ENCODE measurements at regions not wholly inside any gene's neighbourhood (a gene's known extent, or its start where the extent isn't known, plus 50 kb on each side); places are given as distances from the start of the nearest gene placed in this dataset.
"Not testable (repeated sequence)": the region's sequence is repeated elsewhere in the genome, so short reads cannot be mapped to it uniquely, and the experiment has no call there.

DNA sequence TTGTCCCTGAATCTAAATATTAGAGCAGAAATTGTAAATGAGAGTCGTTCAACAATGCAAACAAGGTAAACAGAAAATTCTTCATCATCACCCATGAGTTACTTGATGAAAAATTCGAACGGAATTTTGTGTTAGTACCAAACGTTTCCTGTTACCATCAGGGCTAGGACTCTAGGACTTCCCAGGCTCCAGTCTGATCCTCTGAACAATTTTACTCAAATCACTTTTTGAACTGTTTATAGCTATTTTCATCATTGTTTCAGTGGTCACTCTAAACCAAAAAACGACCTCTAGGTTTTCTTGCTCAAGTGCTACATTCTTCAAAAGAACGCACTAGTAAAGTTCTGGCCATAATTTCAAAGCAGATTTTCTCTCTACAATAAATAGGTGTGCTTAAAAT, 273.3 kb downstream of the MREG start:
- DNase-seq, result no peak

DNA sequence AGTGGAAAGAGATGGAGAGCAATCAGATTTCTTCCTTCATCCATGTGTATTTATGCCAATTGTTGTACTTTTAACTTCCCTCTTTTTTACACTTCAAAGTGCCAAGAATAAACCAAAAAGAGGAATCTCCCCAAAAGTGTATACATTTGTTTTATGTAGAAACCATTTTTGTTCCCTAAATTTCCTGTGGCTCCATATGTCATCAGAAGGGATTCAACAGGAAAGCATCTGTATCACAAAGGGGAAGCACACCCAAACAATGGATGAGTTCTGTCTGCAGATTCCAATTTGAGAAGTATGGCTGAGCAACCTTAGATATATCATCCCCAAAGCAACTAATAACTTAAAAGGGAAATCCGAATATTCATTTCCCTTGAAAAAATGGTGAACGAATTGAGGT, 275.0 kb downstream of the MREG start:
- DNase-seq, result no peak

DNA sequence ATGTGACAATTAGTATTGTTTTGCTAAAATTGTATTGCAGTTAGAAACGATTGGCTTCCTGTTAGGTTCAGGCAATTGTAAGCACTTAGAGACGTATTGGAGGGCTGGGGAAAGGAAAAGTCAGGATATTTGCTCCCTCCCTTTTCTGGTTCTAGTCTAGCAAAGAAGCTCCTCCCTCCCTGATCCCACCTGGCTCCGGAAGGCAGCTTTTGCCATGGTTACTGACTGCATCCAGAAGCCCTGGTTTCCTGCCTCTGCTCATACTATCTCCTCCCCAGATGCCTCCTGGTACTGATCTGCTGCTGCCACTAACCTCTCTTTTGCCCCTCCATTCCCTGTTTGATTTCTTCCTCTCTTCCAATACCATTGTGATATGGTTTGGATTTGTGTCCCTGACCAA, 275.9 kb downstream of the MREG start:
- DNase-seq, result no peak

DNA sequence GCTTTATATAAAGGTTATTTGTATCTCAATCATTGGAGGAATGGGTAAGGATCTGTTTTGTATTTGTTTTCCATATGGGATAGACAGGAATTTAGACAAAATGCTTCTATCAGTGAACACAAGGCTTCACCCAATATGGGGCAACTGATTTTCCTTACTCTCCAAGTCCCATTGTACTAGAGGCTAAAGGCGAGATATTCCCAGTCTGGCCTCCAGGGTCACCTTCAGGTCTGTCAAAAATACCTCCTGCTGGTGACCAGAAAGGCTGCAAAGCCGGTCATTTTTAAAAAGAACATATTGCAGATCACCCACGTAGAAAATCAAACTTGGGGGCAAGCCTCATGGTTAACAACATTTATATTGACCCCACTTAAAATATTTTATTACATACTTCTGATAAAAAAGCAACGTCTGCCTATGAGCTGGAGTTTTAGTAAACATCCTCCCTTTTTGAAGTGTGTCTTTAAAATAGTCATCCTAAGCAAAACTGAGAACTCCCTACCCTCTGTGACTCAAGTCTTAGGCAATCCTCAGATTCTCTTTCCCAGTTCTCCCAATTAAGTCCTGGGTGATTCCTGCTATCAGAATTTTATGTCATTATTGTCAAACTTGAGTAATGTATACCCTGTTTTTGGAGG, 276.6 kb downstream of the MREG start:
- DNase-seq, result no peak

DNA sequence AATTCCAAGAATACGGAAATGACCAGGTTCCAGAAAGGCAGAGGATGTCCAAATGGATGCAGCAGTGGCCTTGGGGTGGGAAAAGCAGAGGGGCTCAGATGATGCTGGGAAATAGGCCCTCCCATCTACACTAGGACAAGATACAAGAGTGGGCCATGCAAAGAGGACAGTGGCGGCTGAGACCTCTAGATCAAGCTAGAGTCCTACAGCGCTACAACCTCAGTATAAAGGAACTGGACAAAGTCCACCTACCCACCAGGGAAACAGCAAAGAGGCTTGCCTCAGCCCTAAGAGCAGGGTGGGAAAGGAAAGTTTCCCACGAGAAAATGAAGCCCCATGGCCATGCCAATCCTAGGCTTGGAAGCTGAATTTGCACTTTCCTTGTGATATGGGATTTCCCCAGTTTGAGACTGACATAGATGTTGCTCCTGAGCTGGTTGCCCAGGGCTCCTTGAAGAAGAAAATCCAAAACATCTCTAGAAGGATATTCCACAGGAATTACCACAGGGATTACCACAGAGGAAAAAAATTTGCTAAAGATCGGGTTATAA, 282.2 kb downstream of the MREG start:
- no peak for DNase-seq

DNA sequence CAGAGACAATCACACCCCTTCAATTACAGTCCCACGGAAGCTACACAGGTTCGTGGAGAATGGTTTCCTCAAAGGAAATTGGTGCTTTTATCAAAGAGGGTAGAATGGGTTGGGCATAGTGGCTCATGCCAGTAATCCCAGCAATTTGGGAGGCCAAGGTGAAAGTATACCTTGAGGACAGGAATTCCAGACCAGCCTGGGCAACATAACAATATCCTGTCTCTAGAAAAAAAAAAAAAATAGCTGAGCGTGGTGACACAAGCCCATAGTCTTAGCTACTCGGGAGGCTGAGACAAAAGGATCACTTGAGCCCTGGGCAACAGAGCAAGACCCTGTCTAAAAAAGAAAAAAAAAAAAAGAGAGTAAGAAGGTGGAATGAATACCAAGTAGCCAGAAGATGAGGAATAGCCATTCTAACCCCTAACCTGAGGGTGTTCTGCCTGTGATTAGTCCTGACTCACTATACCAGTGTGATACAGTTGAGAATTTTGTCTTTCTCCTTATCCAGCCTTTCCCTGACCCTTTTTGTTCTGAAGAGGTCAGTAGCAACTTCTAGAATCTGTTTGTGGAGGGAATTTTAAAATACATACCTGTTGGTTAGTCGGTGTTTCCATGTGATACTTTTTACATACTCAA, 283.2 kb downstream of the MREG start:
- DNase-seq, result no peak

DNA sequence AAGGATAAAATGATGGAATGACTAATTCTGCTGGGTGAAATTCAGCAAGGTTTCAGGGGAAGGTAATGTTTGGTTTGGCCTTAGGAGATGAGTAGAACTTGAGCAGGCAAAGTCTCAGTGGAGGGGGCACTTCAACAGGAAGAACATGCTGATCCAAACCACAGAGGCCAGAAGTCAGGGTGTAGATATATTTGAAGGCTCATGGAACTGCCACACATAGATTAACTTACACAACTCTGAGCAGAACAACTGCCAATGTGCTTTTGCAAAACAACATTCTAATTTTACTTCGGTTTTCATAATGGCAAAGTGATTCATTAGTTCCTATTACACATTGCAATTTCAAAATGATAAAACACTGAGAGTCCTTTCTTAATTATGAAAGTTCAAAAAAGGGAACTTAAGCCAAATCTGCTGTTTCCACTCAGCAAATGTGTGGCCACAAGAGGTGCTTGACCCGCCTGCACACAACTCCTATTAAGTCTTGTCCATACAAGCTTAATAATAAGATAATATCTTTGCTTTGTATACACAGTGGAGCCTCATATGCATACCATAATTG, 284.8 kb downstream of the MREG start:
- DNase-seq, result no peak

DNA sequence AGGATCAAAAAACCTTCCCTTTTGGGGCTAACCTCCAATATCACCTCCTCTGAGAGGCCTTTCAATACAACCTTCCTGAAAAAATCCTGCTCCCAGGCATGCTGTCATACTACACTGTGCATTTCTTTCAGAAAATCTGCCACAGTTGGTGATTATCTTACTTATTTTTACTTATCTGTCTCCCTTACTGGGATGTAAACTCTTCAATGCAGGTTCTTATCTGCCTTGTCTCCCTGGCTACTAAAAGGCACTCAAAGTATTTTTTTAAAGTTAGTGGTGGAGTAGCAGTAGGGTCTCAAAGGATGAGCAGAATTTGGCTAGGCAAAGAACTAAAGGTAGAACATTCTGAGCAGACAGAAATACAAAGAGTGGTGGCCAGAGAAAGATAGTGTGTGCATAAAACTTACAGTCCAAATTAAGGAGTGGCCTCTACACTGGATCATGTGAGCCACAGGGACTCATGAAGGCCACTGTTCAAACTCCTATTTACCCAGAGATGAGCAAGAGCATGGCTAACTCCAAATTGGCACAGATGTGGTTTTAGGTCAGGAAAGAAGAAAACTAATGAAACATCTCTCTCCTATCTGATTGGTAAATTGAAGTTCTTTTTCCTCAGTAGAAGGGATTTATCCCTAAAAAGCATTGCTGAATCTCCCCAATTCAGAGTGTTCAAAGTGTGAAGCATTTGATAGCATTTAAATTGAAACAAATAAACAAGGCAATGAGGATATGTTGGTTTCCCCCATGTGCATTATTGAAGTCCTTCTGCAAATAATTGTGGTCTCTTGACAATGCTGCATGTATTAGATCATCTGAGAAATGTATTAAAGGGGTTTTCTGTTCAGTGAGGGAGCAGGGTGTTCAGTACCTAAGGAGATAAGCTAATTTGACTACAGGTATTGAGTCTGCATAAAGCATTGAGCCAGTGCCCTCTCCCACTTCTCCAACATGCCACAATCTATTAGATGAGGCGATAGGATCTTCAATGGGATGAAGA, 285.5 kb downstream of the MREG start:
- no peak for DNase-seq

DNA sequence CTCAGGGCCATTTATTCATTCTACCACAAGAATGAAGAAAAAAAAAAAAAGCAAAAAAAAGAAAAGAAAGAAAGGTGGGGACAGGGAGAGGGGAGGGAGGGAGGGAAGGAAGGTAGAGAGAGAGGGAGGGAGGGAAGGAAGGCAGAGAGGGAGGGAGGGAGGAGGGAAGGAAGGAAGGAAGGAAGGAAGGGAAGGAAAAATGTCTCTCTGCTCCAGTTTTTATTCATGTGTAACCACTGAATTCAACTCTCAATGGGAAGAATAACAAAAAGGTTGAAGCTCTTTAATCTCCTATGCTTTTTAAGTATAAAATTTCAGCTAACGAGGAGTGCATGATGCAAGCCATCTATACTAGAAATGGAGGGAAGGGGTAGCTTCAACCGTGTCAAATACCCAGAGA, 287.3 kb downstream of the MREG start:
- no peak for DNase-seq

DNA sequence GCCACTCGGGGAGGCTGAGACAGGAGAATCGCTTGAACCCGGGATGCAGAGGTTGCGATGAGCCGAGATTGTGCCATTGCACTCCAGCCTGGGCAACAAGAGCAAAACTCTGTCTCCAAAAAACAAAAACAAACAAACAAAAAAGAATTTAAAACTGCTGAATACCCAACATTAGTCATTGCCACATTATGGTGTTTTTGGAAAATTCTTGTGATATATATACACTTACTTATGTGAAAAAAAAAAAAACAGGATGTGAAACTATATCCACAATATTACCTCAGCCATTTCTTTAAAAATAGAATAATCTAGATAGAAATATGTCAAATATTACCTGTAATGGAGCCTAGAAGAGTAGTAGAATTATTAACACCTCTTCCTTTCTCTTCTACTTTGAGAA, 288.3 kb upstream of the FN1 start:
- DNase-seq, result no peak

DNA sequence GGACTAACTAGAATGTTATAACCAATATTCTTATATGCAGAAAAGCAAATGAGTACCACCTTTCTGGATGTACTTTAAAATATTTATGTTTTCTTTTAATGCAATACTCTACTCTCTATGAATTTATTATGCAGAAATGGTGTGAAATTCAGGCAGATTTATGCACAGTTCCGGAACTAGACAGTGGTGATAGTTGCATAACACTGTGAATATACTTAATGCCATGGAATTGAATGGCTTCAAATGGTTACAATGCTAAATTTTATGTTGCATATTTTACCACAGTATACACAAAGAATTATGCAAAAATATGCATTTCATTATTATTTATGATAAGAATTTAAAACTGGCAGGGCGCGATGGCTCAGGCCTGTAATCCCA, 287.8 kb upstream of the FN1 start:
- no peak for DNase-seq

DNA sequence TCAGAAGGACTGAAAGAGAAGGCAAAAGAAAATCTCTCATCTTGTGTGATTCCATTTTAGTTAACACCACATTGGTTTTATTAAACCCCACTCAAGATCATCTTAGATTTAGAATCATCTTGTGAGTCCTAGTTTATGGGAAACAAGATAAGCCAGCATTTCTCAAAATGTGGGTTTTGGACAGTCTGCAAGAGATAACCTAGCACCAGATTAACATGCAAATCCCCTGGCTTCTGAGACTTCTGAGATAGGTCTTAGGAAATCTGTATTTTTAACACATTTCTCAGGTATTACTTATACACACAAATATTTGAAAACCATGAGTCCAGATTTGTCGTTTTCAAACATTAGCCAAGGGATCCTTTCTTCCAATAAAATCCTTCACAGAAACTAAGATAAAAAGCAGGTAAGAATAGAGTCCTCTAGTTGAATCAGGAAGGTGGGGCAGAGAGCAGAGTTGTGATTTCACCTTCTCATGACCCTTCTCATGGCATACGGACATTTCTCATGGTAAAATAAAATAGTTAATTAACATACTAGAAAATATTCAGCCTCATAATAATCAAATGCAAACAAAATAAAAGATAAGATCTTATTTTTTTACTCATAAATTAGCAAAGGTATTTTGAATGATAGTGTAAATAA, 287.2 kb upstream of the FN1 start:
- no peak for DNase-seq

DNA sequence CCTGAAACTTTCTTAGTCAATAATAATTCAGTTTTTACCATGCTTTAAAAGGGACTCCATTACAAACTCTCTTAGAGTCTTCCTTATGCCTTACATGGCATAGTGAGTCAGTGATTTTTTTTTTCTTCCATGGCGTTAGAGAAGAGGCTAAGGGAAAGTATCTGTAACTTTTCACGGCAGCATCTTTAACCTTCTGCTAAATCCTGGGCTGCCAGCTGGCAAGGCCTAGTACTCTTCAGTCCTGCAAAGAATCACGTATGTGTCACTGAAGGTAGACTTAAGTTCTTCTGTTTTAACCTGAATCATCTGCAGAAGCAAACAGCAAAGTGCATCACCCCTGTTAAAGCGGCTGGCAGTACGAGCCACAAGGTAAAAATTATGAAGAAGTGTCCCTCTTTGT, 286.3 kb upstream of the FN1 start:
- no peak for DNase-seq

DNA sequence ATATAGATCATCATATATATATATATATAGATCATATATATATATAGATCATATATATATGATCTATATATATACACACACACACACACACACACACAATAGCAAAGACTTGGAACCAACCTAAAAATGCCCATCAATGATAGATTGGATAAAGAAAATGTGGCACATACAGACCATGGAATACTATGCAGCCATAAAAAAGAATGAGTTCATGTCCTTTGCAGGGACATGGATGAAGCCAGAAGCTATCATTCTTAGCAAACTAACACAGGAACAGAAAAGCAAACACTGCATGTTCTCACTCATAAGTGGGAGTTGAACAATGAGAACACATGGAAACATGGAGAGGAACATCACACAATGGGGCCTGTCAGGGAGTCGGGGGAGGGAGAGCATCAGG, 285.6 kb upstream of the FN1 start:
- not testable (repeated sequence) for DNase-seq

DNA sequence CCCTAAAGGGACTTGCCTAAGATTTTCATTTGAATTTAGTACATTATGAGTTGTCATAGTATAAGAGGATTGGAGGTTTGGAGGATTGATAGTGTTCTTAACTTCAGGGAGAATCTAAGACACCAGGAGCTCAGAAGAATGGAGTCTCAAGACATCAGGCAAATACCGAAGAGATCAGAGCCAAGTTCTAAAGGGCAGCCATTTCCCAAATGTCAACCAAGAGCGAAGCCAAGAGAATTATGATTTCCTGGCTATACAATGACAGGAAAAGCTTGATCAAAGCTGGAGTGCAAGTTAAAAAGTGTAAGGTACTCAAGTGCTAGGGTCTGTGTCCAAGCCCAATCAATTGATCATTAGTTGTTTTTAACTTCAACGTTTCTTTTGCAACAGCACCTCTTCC, 283.0 kb upstream of the FN1 start:
- DNase-seq, result no peak

DNA sequence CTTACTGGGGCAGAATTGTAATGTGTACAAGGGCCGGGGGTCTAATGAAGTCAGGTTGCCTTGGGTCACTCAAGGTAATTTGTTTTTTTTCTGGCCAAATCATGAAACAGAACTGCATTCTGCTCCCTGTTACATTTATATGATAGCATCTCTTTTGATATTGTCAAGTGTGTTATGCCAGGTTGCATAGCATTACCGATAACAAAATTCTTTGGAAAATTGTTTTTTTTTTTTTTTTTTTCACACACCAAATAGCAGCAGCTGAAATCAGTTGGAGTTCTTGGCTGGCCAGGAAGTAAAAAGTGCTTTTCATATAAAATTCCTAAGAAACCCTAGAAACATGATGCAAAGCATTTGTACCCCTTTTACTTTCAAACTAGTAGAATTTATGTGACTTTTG, 282.6 kb upstream of the FN1 start:
- DNase-seq, result no peak

DNA sequence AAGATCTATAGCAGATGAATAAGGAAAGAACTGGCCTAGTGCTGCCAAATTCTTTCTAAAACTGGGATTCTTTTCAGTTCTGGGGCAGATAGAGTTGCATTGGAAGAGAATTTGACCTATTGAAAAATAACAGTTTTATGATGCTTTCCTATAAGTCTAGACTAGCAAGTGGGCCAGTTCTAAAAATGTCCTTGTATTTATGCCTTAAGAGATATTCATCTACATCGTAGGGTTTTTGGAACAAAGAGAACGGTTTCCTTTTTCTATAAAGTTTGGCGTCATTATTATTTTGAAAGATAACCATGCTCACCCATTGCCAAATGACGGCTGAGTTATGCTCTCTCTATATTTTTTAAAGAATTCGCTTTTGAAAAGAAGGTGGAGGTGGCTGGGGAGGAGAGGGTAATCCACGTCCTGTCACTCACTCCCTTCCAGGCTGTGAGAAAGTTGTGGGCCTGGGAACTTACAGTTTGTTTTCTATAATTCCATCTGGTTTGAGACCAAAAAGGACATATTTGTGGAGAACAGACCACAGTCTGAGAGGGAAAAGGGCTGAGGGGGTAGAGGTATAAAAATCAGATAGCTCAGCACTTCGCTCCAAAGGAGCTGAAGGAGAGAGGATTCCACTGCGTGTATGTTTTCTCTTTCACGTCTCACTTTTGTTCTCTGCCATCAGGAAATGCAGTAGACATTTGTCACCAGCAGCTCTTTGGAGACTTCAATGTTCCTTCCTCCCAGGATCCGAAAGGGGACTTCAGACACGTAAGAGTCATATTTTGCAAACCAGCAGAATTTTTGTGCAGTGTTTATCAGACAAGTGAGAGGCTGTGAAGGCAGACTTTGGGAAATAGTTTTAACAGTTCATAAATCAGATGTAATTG, 281.9 kb upstream of the FN1 start:
- DNase-seq, result no peak

DNA sequence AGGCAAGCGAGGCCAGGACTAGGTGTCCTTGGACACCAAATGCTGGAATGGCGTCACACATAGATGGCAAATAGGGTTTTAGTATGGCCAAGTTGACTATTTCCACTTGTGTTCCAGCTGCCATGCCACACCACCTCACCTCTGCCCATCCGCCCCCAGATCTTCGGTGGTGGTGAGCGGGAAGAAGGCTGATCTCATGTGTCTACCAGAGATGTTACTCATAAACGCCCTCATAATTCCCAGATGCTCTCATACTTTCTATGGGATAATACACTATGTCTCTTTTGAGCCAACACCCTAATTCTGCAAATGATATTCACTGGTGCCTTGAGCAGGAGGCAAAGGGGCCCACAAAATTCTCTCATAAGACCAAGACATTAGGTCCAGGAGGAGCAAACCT, 281.1 kb upstream of the FN1 start:
- DNase-seq, result no peak

DNA sequence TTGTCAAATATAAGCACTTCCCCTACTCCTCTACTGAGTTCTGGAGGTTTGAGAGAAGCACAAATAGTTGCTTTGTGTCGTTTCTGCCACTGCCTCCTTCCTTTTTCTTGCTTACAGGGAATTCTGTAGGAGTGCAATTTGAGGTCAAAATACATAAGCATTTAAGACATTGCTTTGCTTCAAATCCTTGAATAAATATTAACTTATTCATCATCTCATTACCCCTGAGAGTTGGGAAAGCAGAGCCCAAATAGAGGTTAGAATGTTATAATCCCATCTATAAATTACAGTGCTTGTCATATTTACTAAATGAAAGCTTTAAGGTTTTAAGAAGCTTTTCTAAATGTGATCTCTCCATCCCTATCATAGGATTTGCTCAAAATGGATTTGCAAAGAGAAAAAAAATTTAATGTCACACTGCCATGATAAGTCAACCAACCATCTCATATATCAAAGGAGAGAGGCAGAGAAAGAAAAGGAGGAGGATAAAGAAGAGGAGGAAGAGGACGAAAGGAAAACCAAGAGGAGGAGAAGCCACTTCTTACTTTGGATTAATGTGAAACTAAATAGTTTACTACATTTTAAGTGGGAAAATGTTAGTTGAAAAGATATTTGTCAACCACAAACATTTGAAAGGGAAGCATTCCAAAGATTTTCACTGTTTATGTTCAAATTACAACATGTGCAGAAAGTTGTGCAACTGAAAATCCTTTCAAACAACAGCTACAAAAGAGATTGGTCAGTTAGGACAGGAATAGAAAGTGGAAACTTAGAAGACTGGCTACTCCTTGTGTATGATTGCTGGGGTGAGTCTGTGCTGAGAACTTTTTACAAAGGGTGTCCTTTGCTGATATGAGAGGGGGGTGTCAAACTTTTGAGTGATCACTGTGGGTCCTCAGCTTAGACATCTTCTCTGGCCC, 277.3 kb upstream of the FN1 start:
- no peak for DNase-seq

DNA sequence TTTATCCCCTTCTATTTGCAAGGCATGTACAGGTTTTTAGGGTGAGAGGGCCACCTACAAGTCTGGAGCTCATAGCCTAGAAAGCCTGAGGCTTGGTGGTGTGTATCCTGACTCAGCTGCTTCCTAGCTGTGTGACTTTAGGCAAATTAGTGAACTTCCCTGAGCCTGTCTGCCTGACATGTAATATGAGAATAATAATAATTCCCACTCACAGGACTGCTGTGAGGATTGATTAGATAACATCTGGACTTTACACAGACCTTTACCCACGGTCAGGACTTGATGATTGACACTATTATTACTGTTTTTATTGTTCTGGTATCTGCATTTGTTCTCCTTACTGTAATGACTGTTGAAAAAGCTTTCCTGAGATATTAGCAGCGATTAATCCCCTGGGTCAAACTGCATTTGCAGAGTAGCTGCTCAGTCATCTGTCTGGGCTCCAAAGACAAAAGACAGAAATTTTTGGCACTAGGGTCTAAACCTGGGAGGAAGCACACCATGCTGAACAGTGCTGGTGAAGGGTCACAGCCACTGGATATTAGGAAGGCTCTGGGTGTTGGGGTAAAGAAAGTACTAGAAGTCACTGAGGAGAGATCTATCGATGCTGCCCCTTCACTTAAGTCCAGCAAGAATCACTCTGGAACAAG, 276.5 kb upstream of the FN1 start:
- no peak for DNase-seq
